ENCODE measurements at regions not wholly inside any gene's neighbourhood (a gene's known extent, or its start where the extent isn't known, plus 50 kb on each side); places are given as distances from the start of the nearest gene placed in this dataset.
A peak's percentile ranks its signal among the peaks of the same experiment; 100 is the strongest.

GRCh38 chr2:109669731-109670130, 55.6 kb downstream of the SOWAHC start:
- Histone ChIP-seq H3K79me2 (ENCODE audit: control insufficient read depth, insufficient read depth, low read length, poor library complexity) (no peaks in the 10 kb centered on the region), H3K36me3 (ENCODE audit: control insufficient read depth in 1 of 2, insufficient read depth in 2 of 2, low read length in 2 of 2) (no peaks in the 10 kb centered on the region), H3K27ac (ENCODE audit: low read depth, low read length) (no peak overlapping the region), H4K12ac (ENCODE audit: low read depth, low read length) (no peak overlapping the region), H2BK5ac (ENCODE audit: low read depth, low read length, poor library complexity) (no peak overlapping the region), H3K23ac (ENCODE audit: low read length) (no peak overlapping the region), H2BK12ac (ENCODE audit: low read length) (no peak overlapping the region), H3K18ac (ENCODE audit: low read length) (no peak overlapping the region), H3K79me1 (ENCODE audit: low read length) (no peaks in the 10 kb centered on the region), H4K8ac (ENCODE audit: low read depth, low read length) (no peak overlapping the region), H3K4ac (ENCODE audit: low read depth, low read length) (no peak overlapping the region), H3K9me3 (ENCODE audit: insufficient read depth, low read depth, low read length) (no peaks in the 10 kb centered on the region), H3K4me1 (ENCODE audit: control insufficient read depth in 1 of 2, insufficient read depth in 2 of 2, low read length in 2 of 2) (no peaks in the 10 kb centered on the region), H3K14ac (ENCODE audit: low read length) (no peak overlapping the region), H2AFZ (ENCODE audit: insufficient read depth, low read length, poor library complexity) (no peak overlapping the region), H3K4me3 (ENCODE audit: low read depth, low read length) (no peak overlapping the region), H3K9ac (ENCODE audit: low read length) (no peak overlapping the region), H3K4me2 (ENCODE audit: low read length) (no peak overlapping the region), H3K27me3 (ENCODE audit: insufficient read depth, low read length) (no peaks in the 10 kb centered on the region), H4K91ac (ENCODE audit: low read depth, low read length) (no peak overlapping the region), H2AK5ac (ENCODE audit: low read length) (no peak overlapping the region), H2BK120ac (ENCODE audit: insufficient read depth, low read length, poor library complexity) (no peak overlapping the region)
- no peak for DNase-seq
- WGBS (ENCODE audit: extremely low coverage, insufficient coverage, insufficient read length), result no CpG with 5 or more reads among the region's 11 CpGs

DNA sequence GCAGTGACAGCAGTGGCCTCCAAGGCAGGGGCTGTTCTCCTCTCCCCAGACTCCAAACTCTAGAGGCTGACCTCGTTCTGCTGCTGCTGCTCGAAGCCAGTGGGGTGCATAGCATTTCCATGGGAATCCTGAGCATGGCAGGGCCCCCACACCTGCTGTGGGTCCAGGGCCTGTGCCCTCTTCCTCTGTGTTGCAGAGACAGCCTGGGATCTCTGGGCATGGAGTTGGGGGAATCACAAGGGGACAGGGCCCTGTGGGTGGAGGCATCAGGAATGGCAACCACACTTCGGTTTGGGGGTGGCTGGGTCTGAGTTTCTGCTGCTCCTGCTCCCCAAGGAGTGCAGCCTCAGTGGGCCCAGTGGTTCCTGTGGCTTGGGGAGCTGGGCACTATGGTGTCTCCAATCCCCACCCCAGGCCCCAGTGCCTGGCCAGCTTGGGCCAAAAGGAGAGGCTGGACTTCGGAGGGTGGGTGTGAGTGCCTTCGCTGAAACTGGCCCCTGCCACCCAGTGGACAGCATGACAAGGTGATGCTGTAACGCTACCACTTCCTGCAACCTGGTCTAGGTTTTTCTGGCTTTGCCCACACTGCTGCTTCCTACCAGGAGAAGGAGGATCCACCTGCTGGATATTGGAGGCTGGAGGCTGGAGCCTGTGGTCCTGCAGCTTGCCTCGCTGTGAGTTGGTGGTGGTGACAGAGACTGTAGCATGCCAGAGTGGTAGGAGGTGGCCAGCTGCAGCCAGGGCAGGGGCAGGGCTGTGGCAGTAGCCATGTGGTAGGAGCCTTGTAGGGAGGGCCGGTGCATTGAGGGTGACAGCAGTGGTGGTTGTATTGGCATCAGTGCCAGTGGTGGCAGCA, 56.6 kb downstream of the SOWAHC start:
- no peak for DNase-seq
- H3K79me1 ChIP-seq (ENCODE audit: low read length), result no peaks in the 10 kb centered on the region
- WGBS (ENCODE audit: extremely low coverage, insufficient coverage, insufficient read length), result no CpG with 5 or more reads among the region's 8 CpGs
- no peak overlapping the region for H3K27ac ChIP-seq (ENCODE audit: low read depth, low read length)
- H3K79me2 ChIP-seq (ENCODE audit: control insufficient read depth, insufficient read depth, low read length, poor library complexity), result no peaks in the 10 kb centered on the region
- H2AFZ ChIP-seq (ENCODE audit: insufficient read depth, low read length, poor library complexity), result no peak overlapping the region
- no peak overlapping the region for H3K9ac ChIP-seq (ENCODE audit: low read length)
- H3K4ac ChIP-seq (ENCODE audit: low read depth, low read length), result no peak overlapping the region
- no peak overlapping the region for H4K8ac ChIP-seq (ENCODE audit: low read depth, low read length)
- H3K36me3 ChIP-seq (ENCODE audit: control insufficient read depth in 1 of 2, insufficient read depth in 2 of 2, low read length in 2 of 2), result no peaks in the 10 kb centered on the region
- H2BK12ac ChIP-seq (ENCODE audit: low read length), result no peak overlapping the region
- H3K18ac ChIP-seq (ENCODE audit: low read length), result no peak overlapping the region
- H3K4me2 ChIP-seq (ENCODE audit: low read length), result no peak overlapping the region
- H2BK120ac ChIP-seq (ENCODE audit: insufficient read depth, low read length, poor library complexity), result no peak overlapping the region
- H3K4me1 ChIP-seq (ENCODE audit: control insufficient read depth in 1 of 2, insufficient read depth in 2 of 2, low read length in 2 of 2), result no peaks in the 10 kb centered on the region
- no peak overlapping the region for H4K91ac ChIP-seq (ENCODE audit: low read depth, low read length)
- peak overlapping the region; percentile 4 for H2AK5ac ChIP-seq (ENCODE audit: low read length)
- H3K4me3 ChIP-seq (ENCODE audit: low read depth, low read length), result no peak overlapping the region
- no peaks in the 10 kb centered on the region for H3K9me3 ChIP-seq (ENCODE audit: insufficient read depth, low read depth, low read length)
- no peak overlapping the region for H2BK5ac ChIP-seq (ENCODE audit: low read depth, low read length, poor library complexity)
- no peak overlapping the region for H4K12ac ChIP-seq (ENCODE audit: low read depth, low read length)
- H3K23ac ChIP-seq (ENCODE audit: low read length), result no peak overlapping the region
- H3K27me3 ChIP-seq (ENCODE audit: insufficient read depth, low read length), result no peaks in the 10 kb centered on the region
- H3K14ac ChIP-seq (ENCODE audit: low read length), result no peak overlapping the region

- H4K8ac ChIP-seq (ENCODE audit: low read depth, low read length), result no peak overlapping the region
- H2AK5ac ChIP-seq (ENCODE audit: low read length), result no peak overlapping the region
- H3K36me3 ChIP-seq (ENCODE audit: control insufficient read depth in 1 of 2, insufficient read depth in 2 of 2, low read length in 2 of 2), result no peaks in the 10 kb centered on the region
- WGBS (ENCODE audit: extremely low coverage, insufficient coverage, insufficient read length), result no CpG with 5 or more reads among the region's 8 CpGs
- H3K9me3 ChIP-seq (ENCODE audit: insufficient read depth, low read depth, low read length), result no peaks in the 10 kb centered on the region
- H3K4me2 ChIP-seq (ENCODE audit: low read length), result no peak overlapping the region
- no peak overlapping the region for H3K14ac ChIP-seq (ENCODE audit: low read length)
- H4K91ac ChIP-seq (ENCODE audit: low read depth, low read length), result no peak overlapping the region
- H3K27me3 ChIP-seq (ENCODE audit: insufficient read depth, low read length), result no peaks in the 10 kb centered on the region
- H3K79me1 ChIP-seq (ENCODE audit: low read length), result no peaks in the 10 kb centered on the region
- no peak overlapping the region for H3K27ac ChIP-seq (ENCODE audit: low read depth, low read length)
- no peak overlapping the region for H2BK12ac ChIP-seq (ENCODE audit: low read length)
- no peaks in the 10 kb centered on the region for H3K79me2 ChIP-seq (ENCODE audit: control insufficient read depth, insufficient read depth, low read length, poor library complexity)
- H3K4me1 ChIP-seq (ENCODE audit: control insufficient read depth in 1 of 2, insufficient read depth in 2 of 2, low read length in 2 of 2), result peaks cover 0 to 14% of the 10 kb centered on the region in 2 experiments
- H3K9ac ChIP-seq (ENCODE audit: low read length), result no peak overlapping the region
- no peak overlapping the region for H3K4ac ChIP-seq (ENCODE audit: low read depth, low read length)
- no peak overlapping the region for H2BK5ac ChIP-seq (ENCODE audit: low read depth, low read length, poor library complexity)
- H3K4me3 ChIP-seq (ENCODE audit: low read depth, low read length), result no peak overlapping the region
- no peak overlapping the region for H2AFZ ChIP-seq (ENCODE audit: insufficient read depth, low read length, poor library complexity)
- no peak for DNase-seq
- H3K23ac ChIP-seq (ENCODE audit: low read length), result no peak overlapping the region
- no peak overlapping the region for H2BK120ac ChIP-seq (ENCODE audit: insufficient read depth, low read length, poor library complexity)
- no peak overlapping the region for H4K12ac ChIP-seq (ENCODE audit: low read depth, low read length)
- H3K18ac ChIP-seq (ENCODE audit: low read length), result no peak overlapping the region
Observed at GRCh38 chr2:109674894-109675534, 60.9 kb downstream of the SOWAHC start.

GRCh38 chr2:109675666-109676345, 61.6 kb downstream of the SOWAHC start:
- no peak overlapping the region for H3K9ac ChIP-seq (ENCODE audit: low read length)
- H2BK120ac ChIP-seq (ENCODE audit: insufficient read depth, low read length, poor library complexity), result no peak overlapping the region
- H2AK5ac ChIP-seq (ENCODE audit: low read length), result no peak overlapping the region
- H3K14ac ChIP-seq (ENCODE audit: low read length), result no peak overlapping the region
- DNase-seq, result no peak
- H3K4me3 ChIP-seq (ENCODE audit: low read depth, low read length), result no peak overlapping the region
- H3K36me3 ChIP-seq (ENCODE audit: control insufficient read depth in 1 of 2, insufficient read depth in 2 of 2, low read length in 2 of 2), result no peaks in the 10 kb centered on the region
- WGBS (ENCODE audit: extremely low coverage, insufficient coverage, insufficient read length), result no CpG with 5 or more reads among the region's 17 CpGs
- no peak overlapping the region for H3K4ac ChIP-seq (ENCODE audit: low read depth, low read length)
- H3K9me3 ChIP-seq (ENCODE audit: insufficient read depth, low read depth, low read length), result no peaks in the 10 kb centered on the region
- H4K91ac ChIP-seq (ENCODE audit: low read depth, low read length), result no peak overlapping the region
- no peak overlapping the region for H3K18ac ChIP-seq (ENCODE audit: low read length)
- peaks cover 0 to 14% of the 10 kb centered on the region in 2 experiments for H3K4me1 ChIP-seq (ENCODE audit: control insufficient read depth in 1 of 2, insufficient read depth in 2 of 2, low read length in 2 of 2)
- no peak overlapping the region for H3K23ac ChIP-seq (ENCODE audit: low read length)
- no peak overlapping the region for H3K27ac ChIP-seq (ENCODE audit: low read depth, low read length)
- H2BK12ac ChIP-seq (ENCODE audit: low read length), result no peak overlapping the region
- no peak overlapping the region for H4K12ac ChIP-seq (ENCODE audit: low read depth, low read length)
- no peak overlapping the region for H3K4me2 ChIP-seq (ENCODE audit: low read length)
- no peak overlapping the region for H2AFZ ChIP-seq (ENCODE audit: insufficient read depth, low read length, poor library complexity)
- no peaks in the 10 kb centered on the region for H3K27me3 ChIP-seq (ENCODE audit: insufficient read depth, low read length)
- no peaks in the 10 kb centered on the region for H3K79me2 ChIP-seq (ENCODE audit: control insufficient read depth, insufficient read depth, low read length, poor library complexity)
- no peaks in the 10 kb centered on the region for H3K79me1 ChIP-seq (ENCODE audit: low read length)
- H4K8ac ChIP-seq (ENCODE audit: low read depth, low read length), result no peak overlapping the region
- H2BK5ac ChIP-seq (ENCODE audit: low read depth, low read length, poor library complexity), result no peak overlapping the region

Data from trophoblast cell (in vitro differentiated cells and primary cell).